SK-N-SH treated with all-trans-retinoic acid at 6 μM for 48 hours (cell line): ENCODE measurements at regions not wholly inside any gene's neighbourhood (a gene's known extent, or its start where the extent isn't known, plus 50 kb on each side); places are given as distances from the start of the nearest gene placed in this dataset.
"Not testable (repeated sequence)": the region's sequence is repeated elsewhere in the genome, so short reads cannot be mapped to it uniquely, and the experiment has no call there.

Source experiments
- ARNTL ChIP-seq: fragments of 450-650 bp; formaldehyde crosslinking; IDR thresholded peaks from 2 replicates; pipeline ENCODE4 v1.5.0; 2020; ENCODE audit warnings: low read depth, mild to moderate bottlenecking, moderate library complexity, borderline replicate concordance
- ZC3H10 ChIP-seq: fragments of 250-450 bp; sonication (Bioruptor Pico); IDR thresholded peaks from 2 replicates; pipeline ENCODE4 v1.5.1; 2021; ENCODE audit warnings: mild to moderate bottlenecking, moderate library complexity
- ZFP30 ChIP-seq: fragments of 450-650 bp; formaldehyde crosslinking; IDR thresholded peaks from 2 replicates; pipeline ENCODE4 v1.5.0; 2022; ENCODE audit warnings: mild to moderate bottlenecking, moderate library complexity
- TF ChIP-seq, protein P1 (sequence below): fragments of 250-450 bp; sonication (Bioruptor Pico); IDR thresholded peaks from 2 replicates; pipeline ENCODE4 v1.5.1; 2021; ENCODE audit warnings: mild to moderate bottlenecking, moderate library complexity
- TF ChIP-seq, protein P2 (sequence below): fragments of 250-450 bp; sonication (Bioruptor Pico); IDR thresholded peaks from 2 replicates; pipeline ENCODE4 v1.5.1; 2020; ENCODE audit warnings: low read depth, mild to moderate bottlenecking, moderate library complexity

DNA sequence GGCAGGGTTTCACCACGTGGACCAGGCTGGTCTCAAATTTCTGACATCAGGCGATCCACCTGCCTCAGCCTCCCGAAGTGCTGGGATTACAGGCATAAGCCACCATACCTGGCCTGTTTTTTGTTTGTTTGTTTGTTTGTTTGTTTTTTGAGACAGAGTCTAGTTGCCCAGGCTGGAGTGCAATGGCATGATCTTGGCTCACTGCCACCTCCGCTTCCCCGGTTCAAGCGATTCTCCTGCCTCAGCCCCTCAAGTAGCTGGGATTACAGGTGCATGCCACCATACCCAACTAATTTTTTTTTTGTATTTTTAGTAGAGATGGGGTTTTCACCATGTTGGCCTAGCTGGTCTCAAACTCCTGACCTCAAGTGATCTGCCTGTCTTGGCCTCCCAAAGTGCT, 61.8 kb upstream of the SPDYE9 start:
- TF ChIP-seq ZC3H10 (CRISPR knock-in tag); ARNTL (CRISPR knock-in tag); ZFP30: not testable (repeated sequence)
- TF ChIP-seq, protein P1, sequence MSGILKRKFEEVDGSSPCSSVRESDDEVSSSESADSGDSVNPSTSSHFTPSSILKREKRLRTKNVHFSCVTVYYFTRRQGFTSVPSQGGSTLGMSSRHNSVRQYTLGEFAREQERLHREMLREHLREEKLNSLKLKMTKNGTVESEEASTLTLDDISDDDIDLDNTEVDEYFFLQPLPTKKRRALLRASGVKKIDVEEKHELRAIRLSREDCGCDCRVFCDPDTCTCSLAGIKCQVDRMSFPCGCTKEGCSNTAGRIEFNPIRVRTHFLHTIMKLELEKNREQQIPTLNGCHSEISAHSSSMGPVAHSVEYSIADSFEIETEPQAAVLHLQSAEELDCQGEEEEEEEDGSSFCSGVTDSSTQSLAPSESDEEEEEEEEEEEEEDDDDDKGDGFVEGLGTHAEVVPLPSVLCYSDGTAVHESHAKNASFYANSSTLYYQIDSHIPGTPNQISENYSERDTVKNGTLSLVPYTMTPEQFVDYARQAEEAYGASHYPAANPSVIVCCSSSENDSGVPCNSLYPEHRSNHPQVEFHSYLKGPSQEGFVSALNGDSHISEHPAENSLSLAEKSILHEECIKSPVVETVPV (CRISPR knock-in tag) = not testable (repeated sequence)
- TF ChIP-seq, protein P2, sequence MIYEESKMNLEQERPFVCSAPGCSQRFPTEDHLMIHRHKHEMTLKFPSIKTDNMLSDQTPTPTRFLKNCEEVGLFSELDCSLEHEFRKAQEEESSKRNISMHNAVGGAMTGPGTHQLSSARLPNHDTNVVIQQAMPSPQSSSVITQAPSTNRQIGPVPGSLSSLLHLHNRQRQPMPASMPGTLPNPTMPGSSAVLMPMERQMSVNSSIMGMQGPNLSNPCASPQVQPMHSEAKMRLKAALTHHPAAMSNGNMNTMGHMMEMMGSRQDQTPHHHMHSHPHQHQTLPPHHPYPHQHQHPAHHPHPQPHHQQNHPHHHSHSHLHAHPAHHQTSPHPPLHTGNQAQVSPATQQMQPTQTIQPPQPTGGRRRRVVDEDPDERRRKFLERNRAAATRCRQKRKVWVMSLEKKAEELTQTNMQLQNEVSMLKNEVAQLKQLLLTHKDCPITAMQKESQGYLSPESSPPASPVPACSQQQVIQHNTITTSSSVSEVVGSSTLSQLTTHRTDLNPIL (CRISPR knock-in tag) = not testable (repeated sequence)
